Esophagus squamous epithelium (tissue), 5 donors: ENCODE measurements at regions not wholly inside any gene's neighbourhood (a gene's known extent, or its start where the extent isn't known, plus 50 kb on each side); places are given as distances from the start of the nearest gene placed in this dataset.

Source experiments
- DNase-seq: peaks from one replicate; lab custom pipeline; 2025; lab: John Stamatoyannopoulos, UW
- H3K27ac ChIP-seq, 4 donors: fragments of 200-600 bp; sonication (generic); one replicate each; pipeline ENCODE4 v1.5.1; 2016 to 2019; ENCODE audit warnings: mild to moderate bottlenecking in 1 of 4
- H3K27me3 ChIP-seq, 4 donors: fragments of 200-600 bp; sonication (generic); 1 replicate in 3 of 4; 2 replicates in 1 of 4; pipeline versions ENCODE4 v1.5.1 to v1.6.0; 2017 to 2021; ENCODE audit warnings: antibody characterized with exemption in 1 of 4
- H3K36me3 ChIP-seq, 3 donors: fragments of 200-600 bp; sonication (generic); one replicate each; pipeline ENCODE4 v1.5.1; 2016 to 2019
- H3K4me1 ChIP-seq, 3 donors: fragments of 200-600 bp; sonication (generic); one replicate each; pipeline ENCODE4 v1.5.1; 2017 to 2019
- H3K4me3 ChIP-seq, 4 donors: fragments of 200-600 bp; sonication (generic); 1 replicate in 3 of 4; 2 replicates in 1 of 4; pipeline ENCODE4 v1.5.1; 2016 to 2019; ENCODE audit warnings: mild to moderate bottlenecking in 2 of 4, moderate library complexity in 1 of 4
- H3K9me3 ChIP-seq, 3 donors: fragments of 200-600 bp; sonication (generic); one replicate each; pipeline ENCODE4 v1.5.1; 2016 to 2019
- CTCF ChIP-seq, 6 experiments: fragments of 450-650 bp in 4 of 6; fragments of 200-600 bp in 2 of 6; sonication (generic) in 2 of 6; IDR thresholded peaks; one replicate each; pipeline ENCODE4 v1.5.1; 2016 to 2019; ENCODE audit warnings: antibody characterized with exemption in 6 of 6, mild to moderate bottlenecking in 4 of 6, moderate library complexity in 4 of 6
- POLR2A ChIP-seq, 4 donors: fragments of 450-650 bp; IDR thresholded peaks; one replicate each; pipeline ENCODE4 v1.6.1; 2017; ENCODE audit warnings: antibody characterized with exemption in 4 of 4, mild to moderate bottlenecking in 4 of 4, moderate library complexity in 3 of 4
- WGBS, 2 donors: methylation state at CpG; one replicate each; pipeline ENCODE4 v1.1.5; 2018; 5-methylcytosine and 5-hydroxymethylcytosine counted together
- intact Hi-C: fragments of 100-400 bp; cut with DNase I; formaldehyde crosslinking; loops from one replicate; pipeline ENCODE4 v1.15.0; 2022
- donor health status: DM: yes; HTN: yes; CAD: no.

GRCh38 chr5:63456279-63456678 is 506.0 kb downstream of the HTR1A start:
- peaks cover 0 to 7% (median 0%) of the 10 kb centered on the region in 3 donors for H3K9me3 ChIP-seq
- no peak for DNase-seq
- 63 to 78% methylated on average over 1 of the region's 1 CpG for WGBS, 2 donors
- H3K27me3 ChIP-seq: no peaks in the 10 kb centered on the region
- no peak overlapping the region for H3K4me3 ChIP-seq
- H3K36me3 ChIP-seq: no peaks in the 10 kb centered on the region
- H3K4me1 ChIP-seq: no peaks in the 10 kb centered on the region
- TF ChIP-seq POLR2A (IDR thresholded peaks at IDR 0.05) (no peak), CTCF (IDR thresholded peaks at IDR 0.05) (no peak)
- intact Hi-C loops: no loop called here
- no peak overlapping the region for H3K27ac ChIP-seq

- Histone ChIP-seq H3K4me1 (no peaks in the 10 kb centered on the region), H3K9me3 (no peaks in the 10 kb centered on the region), H3K4me3 (no peak overlapping the region), H3K27me3 (no peaks in the 10 kb centered on the region), H3K27ac (no peak overlapping the region), H3K36me3 (no peaks in the 10 kb centered on the region)
- WGBS, 2 donors: 64 to 74% methylated on average over 2 of the region's 2 CpGs
- TF ChIP-seq CTCF (IDR thresholded peaks at IDR 0.05) (no peak), POLR2A (IDR thresholded peaks at IDR 0.05) (no peak)
- intact Hi-C loops: no loop called here
- DNase-seq: no peak
These were observed 511.1 kb downstream of the HTR1A start for GRCh38 chr5:63451188-63451587.

- WGBS, 2 donors: 28 to 63% methylated on average over 3 of the region's 3 CpGs
- Histone ChIP-seq H3K36me3 (no peaks in the 10 kb centered on the region), H3K9me3 (no peaks in the 10 kb centered on the region), H3K4me3 (no peak overlapping the region), H3K4me1 (no peaks in the 10 kb centered on the region), H3K27ac (no peak overlapping the region), H3K27me3 (no peaks in the 10 kb centered on the region)
- TF ChIP-seq CTCF (IDR thresholded peaks at IDR 0.05): no peak
- no peak for TF ChIP-seq POLR2A (IDR thresholded peaks at IDR 0.05)
- no peak for DNase-seq
- intact Hi-C loops: no loop called here
These were observed 522.7 kb downstream of the HTR1A start for GRCh38 chr5:63439537-63439936.

GRCh38 chr5:63409737-63410136 is 552.5 kb downstream of the HTR1A start:
- DNase-seq: no peak
- TF ChIP-seq POLR2A (IDR thresholded peaks at IDR 0.05) (no peak), CTCF (IDR thresholded peaks at IDR 0.05) (no peak)
- WGBS, 2 donors: 57 to 83% methylated on average over 4 of the region's 4 CpGs
- no peaks in the 10 kb centered on the region for H3K9me3 ChIP-seq
- no peak overlapping the region for H3K4me3 ChIP-seq
- no peak overlapping the region for H3K27ac ChIP-seq
- no peaks in the 10 kb centered on the region for H3K36me3 ChIP-seq
- no peaks in the 10 kb centered on the region for H3K4me1 ChIP-seq
- H3K27me3 ChIP-seq: no peaks in the 10 kb centered on the region
- intact Hi-C loops: loop anchor here (10.0 kb wide), 1 partner anchor 555 kb away; the partner anchor contains the start of gene HTR1A

- H3K4me1 ChIP-seq: no peaks in the 10 kb centered on the region
- no peaks in the 10 kb centered on the region for H3K36me3 ChIP-seq
- no peak for DNase-seq
- no peaks in the 10 kb centered on the region for H3K9me3 ChIP-seq
- no peak for TF ChIP-seq POLR2A (IDR thresholded peaks at IDR 0.05)
- H3K27ac ChIP-seq: no peak overlapping the region
- 41 to 54% methylated on average over 3 of the region's 3 CpGs for WGBS, 2 donors
- H3K27me3 ChIP-seq: no peaks in the 10 kb centered on the region
- no peak overlapping the region for H3K4me3 ChIP-seq
- intact Hi-C loops: loop anchor here (10.0 kb wide), 1 partner anchor 556 kb away; the partner anchor contains the start of gene HTR1A
These were observed 553.3 kb downstream of the HTR1A start for GRCh38 chr5:63408984-63409383.
